ENCODE measurements at regions not wholly inside any gene's neighbourhood (a gene's known extent, or its start where the extent isn't known, plus 50 kb on each side); places are given as distances from the start of the nearest gene placed in this dataset.

DNA sequence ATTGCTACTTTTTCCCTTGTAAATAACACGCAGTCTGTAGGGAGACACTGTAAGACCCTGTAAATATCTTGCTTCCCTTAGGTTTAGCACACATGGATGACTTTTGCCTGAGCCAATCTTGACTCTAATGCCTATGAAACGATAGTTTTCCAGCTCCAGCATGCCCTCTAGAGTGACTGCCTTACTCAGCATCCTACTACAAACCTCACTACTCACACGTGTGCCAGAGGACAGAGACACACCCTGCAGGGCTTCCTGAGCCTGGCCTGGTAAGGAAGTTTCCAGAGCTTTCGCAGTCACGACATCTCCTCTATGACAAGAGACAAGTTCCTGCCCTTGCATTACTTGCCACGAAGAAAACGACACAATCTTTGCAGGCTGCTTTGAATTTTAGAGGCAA lies 138.1 kb downstream of the ATPSCKMT start:
- TF ChIP-seq ZBTB7A (CRISPR knock-in tag; IDR thresholded peaks at IDR 0.05), result no peak
- no peak for TF ChIP-seq POLR2A (IDR thresholded peaks at IDR 0.05; ENCODE audit: insufficient read depth in 1 of 2, low read depth in 2 of 2, low read length in 2 of 2)
- no peak for TF ChIP-seq TAF1 (CRISPR knock-in tag; IDR thresholded peaks at IDR 0.05)
- TF ChIP-seq ZNF747 (CRISPR knock-in tag; IDR thresholded peaks at IDR 0.05; ENCODE audit: borderline replicate concordance), result no peak
